ENCODE measurements at regions not wholly inside any gene's neighbourhood (a gene's known extent, or its start where the extent isn't known, plus 50 kb on each side); places are given as distances from the start of the nearest gene placed in this dataset.
A peak's percentile ranks its signal among the peaks of the same experiment; 100 is the strongest.
"Not testable (repeated sequence)": the region's sequence is repeated elsewhere in the genome, so short reads cannot be mapped to it uniquely, and the experiment has no call there.

GRCh38 chr15:35695003-35695402 is 149.0 kb upstream of the DPH6 start:
- DNase-seq (ENCODE audit: low spot score) = no peak

- DNase-seq (ENCODE audit: low spot score) = no peak
Observed at GRCh38 chr15:35696767-35697231, 150.8 kb upstream of the DPH6 start.

GRCh38 chr15:35697549-35698299 is 151.8 kb upstream of the DPH6 start:
- DNase-seq (ENCODE audit: low spot score) = no peak

- DNase-seq (ENCODE audit: low spot score) = no peak
Observed at GRCh38 chr15:35698331-35698730, 152.4 kb upstream of the DPH6 start.

- DNase-seq (ENCODE audit: low spot score) = no peak
Observed at GRCh38 chr15:35698966-35699575, 153.1 kb upstream of the DPH6 start.

GRCh38 chr15:35700091-35700593 is 154.2 kb upstream of the DPH6 start:
- DNase-seq (ENCODE audit: low spot score) = not testable (repeated sequence)

GRCh38 chr15:35701402-35702046 is 155.6 kb upstream of the DPH6 start:
- DNase-seq (ENCODE audit: low spot score) = no peak

GRCh38 chr15:35702946-35703495 is 157.1 kb upstream of the DPH6 start:
- DNase-seq (ENCODE audit: low spot score) = no peak

- DNase-seq (ENCODE audit: low spot score) = no peak
Observed at GRCh38 chr15:35705030-35705883, 159.3 kb upstream of the DPH6 start.

GRCh38 chr15:35705884-35706585 is 160.1 kb upstream of the DPH6 start:
- no peak for DNase-seq (ENCODE audit: low spot score)

- no peak for DNase-seq (ENCODE audit: low spot score)
Observed at GRCh38 chr15:35712956-35713355, 167.0 kb upstream of the DPH6 start.

GRCh38 chr15:35713733-35714132 is 167.8 kb upstream of the DPH6 start:
- DNase-seq (ENCODE audit: low spot score) = peak; percentile 44

- peak; percentile 84 for DNase-seq (ENCODE audit: low spot score)
Observed at GRCh38 chr15:35717721-35718120, 171.8 kb upstream of the DPH6 start.

GRCh38 chr15:35720019-35720418 is 174.1 kb upstream of the DPH6 start:
- no peak for DNase-seq (ENCODE audit: low spot score)

GRCh38 chr15:35720984-35721383 is 175.0 kb upstream of the DPH6 start:
- DNase-seq (ENCODE audit: low spot score) = no peak

GRCh38 chr15:35721751-35722150 is 175.8 kb upstream of the DPH6 start:
- DNase-seq (ENCODE audit: low spot score) = no peak

GRCh38 chr15:35722501-35722900 is 176.5 kb upstream of the DPH6 start:
- DNase-seq (ENCODE audit: low spot score) = no peak

GRCh38 chr15:35723120-35723847 is 177.3 kb upstream of the DPH6 start:
- no peak for DNase-seq (ENCODE audit: low spot score)

GRCh38 chr15:35723852-35724251 is 177.9 kb upstream of the DPH6 start:
- DNase-seq (ENCODE audit: low spot score) = no peak

GRCh38 chr15:35724626-35725025 is 178.7 kb upstream of the DPH6 start:
- no peak for DNase-seq (ENCODE audit: low spot score)
